Fibroblast of lung (primary cell): ENCODE measurements at regions not wholly inside any gene's neighbourhood (a gene's known extent, or its start where the extent isn't known, plus 50 kb on each side); places are given as distances from the start of the nearest gene placed in this dataset.

Experiments
- CTCF ChIP-seq, 2 donors: IDR thresholded peaks in 1 of 2; conservative IDR thresholded peaks in 1 of 2; 1 replicate in 1 of 2; 2 replicates in 1 of 2; pipeline ENCODE4 v1.5.1; 2011 to 2012; ENCODE audit warnings: low read length in 2 of 2, control low read depth in 1 of 2, inconsistent platforms in 1 of 2, low read depth in 1 of 2, mild to moderate bottlenecking in 1 of 2
- EZH2 ChIP-seq: IDR thresholded peaks from 2 replicates; pipeline ENCODE4 v1.5.1; 2012; ENCODE audit warnings: low read length, control low read depth, mild to moderate bottlenecking; ENCODE audit errors: missing control alignments

- no peak for TF ChIP-seq CTCF (conservative IDR thresholded peaks at IDR 0.05 in 1 of 2, IDR thresholded peaks at IDR 0.05 in 1 of 2; ENCODE audit: low read depth in 1 of 2, low read length in 2 of 2)
- no peak for TF ChIP-seq EZH2
Measured at GRCh38 chr18:10286580-10287150, 167.8 kb upstream of the APCDD1 start.
